Breast epithelium (tissue), 3 donors: ENCODE measurements at regions not wholly inside any gene's neighbourhood (a gene's known extent, or its start where the extent isn't known, plus 50 kb on each side); places are given as distances from the start of the nearest gene placed in this dataset.

Experiments used
- CTCF ChIP-seq, 3 donors: fragments of 450-650 bp; IDR thresholded peaks; one replicate each; pipeline ENCODE4 v1.5.1; 2016 to 2017; ENCODE audit warnings: antibody characterized with exemption in 3 of 3, mild to moderate bottlenecking in 3 of 3, moderate library complexity in 3 of 3
- POLR2A ChIP-seq: fragments of 450-650 bp; IDR thresholded peaks from one replicate; pipeline ENCODE4 v1.6.1; 2016; ENCODE audit warnings: antibody characterized with exemption, mild to moderate bottlenecking, moderate library complexity
- POLR2AphosphoS5 ChIP-seq, 3 donors: sonication (generic); formaldehyde crosslinking; IDR thresholded peaks; one replicate each; pipeline ENCODE4 v1.6.1; 2017; ENCODE audit warnings: antibody characterized with exemption in 3 of 3

DNA sequence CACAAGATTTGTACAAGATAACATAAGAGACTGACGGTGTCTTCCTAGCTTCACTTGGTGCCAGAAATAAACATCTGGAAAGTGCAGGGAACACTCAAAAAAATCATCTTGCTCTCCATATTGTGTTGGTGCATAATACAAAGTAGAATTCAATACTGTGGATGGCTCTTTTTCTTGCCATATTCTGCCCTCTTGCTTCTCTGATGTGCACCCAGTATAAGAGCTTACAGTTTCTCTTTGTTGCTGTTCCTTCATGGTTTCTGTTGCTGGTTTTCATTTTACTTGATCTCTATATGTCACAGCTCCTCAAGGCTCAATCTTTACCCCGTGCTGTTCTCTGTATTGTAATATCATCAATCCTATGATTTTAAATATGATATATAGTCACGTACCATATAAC, 528.5 kb upstream of the ZP4 start:
- TF ChIP-seq CTCF (IDR thresholded peaks at IDR 0.05) (no peak), POLR2AphosphoS5 (IDR thresholded peaks at IDR 0.05) (no peak), POLR2A (no peak)
